D341Med (cell line): ENCODE measurements at regions not wholly inside any gene's neighbourhood (a gene's known extent, or its start where the extent isn't known, plus 50 kb on each side); places are given as distances from the start of the nearest gene placed in this dataset.

Source experiments
- DNase-seq: peaks from one replicate; pipeline ENCODE4 v3.0.0; 2012; ENCODE audit warnings: low spot score

- DNase-seq, result no peak
Measured at GRCh38 chr10:36373424-36374096, 731.5 kb upstream of the FZD8 start.

- DNase-seq, result no peak
Measured at GRCh38 chr10:36367362-36367761, 725.3 kb upstream of the FZD8 start.

- no peak for DNase-seq
Measured at GRCh38 chr10:36366843-36367242, 724.7 kb upstream of the FZD8 start.

GRCh38 chr10:36366065-36366464 is 724.0 kb upstream of the FZD8 start:
- DNase-seq, result no peak

DNA sequence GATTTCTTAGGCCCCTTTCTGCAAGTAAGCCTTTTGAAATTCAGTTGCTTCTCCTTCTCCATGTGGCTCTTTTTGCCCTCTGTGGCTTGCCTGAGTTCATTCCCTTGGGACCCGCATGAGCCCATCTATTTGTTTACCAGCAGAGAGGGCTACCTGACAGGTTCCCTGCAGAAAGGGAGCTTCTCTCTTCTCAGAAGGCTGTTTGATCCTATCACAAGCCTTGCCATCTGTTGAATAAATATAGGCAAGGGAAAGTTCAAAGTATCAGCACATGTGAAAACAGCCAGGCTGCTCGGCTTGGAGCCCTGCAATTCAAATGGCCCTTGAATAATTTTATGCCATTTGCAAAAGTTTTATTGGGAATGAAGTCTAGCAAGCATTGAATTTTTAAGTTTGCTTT is 720.2 kb upstream of the FZD8 start:
- DNase-seq, result no peak

DNA sequence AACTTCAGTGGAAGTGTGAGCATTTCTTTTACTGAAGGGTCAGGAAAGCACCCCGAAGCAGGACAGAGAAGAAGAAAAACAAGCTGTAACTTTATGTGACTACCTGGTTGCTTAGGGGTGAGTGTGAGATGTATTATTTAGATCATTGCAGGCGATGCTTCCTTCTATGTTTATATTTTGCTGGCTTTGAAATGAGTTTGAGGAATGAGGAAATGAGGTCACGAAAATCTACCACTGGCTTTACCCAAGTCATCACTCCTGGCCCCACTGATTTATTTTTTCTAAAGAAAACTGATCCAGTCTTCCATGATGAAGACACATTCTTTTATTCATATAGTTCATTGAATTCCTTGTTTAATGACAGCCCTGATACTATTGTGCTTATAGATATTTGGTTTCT is 716.6 kb upstream of the FZD8 start:
- DNase-seq, result no peak

- no peak for DNase-seq
Measured at GRCh38 chr10:36354633-36355032, 712.5 kb upstream of the FZD8 start.

- no peak for DNase-seq
Measured at GRCh38 chr10:36351159-36351558, 709.1 kb upstream of the FZD8 start.

GRCh38 chr10:36349445-36350078 is 707.5 kb upstream of the FZD8 start:
- DNase-seq, result no peak

- no peak for DNase-seq
Measured at GRCh38 chr10:36345807-36346206, 703.7 kb upstream of the FZD8 start.

- no peak for DNase-seq
Measured at GRCh38 chr10:36345175-36345533, 703.1 kb upstream of the FZD8 start.

DNA sequence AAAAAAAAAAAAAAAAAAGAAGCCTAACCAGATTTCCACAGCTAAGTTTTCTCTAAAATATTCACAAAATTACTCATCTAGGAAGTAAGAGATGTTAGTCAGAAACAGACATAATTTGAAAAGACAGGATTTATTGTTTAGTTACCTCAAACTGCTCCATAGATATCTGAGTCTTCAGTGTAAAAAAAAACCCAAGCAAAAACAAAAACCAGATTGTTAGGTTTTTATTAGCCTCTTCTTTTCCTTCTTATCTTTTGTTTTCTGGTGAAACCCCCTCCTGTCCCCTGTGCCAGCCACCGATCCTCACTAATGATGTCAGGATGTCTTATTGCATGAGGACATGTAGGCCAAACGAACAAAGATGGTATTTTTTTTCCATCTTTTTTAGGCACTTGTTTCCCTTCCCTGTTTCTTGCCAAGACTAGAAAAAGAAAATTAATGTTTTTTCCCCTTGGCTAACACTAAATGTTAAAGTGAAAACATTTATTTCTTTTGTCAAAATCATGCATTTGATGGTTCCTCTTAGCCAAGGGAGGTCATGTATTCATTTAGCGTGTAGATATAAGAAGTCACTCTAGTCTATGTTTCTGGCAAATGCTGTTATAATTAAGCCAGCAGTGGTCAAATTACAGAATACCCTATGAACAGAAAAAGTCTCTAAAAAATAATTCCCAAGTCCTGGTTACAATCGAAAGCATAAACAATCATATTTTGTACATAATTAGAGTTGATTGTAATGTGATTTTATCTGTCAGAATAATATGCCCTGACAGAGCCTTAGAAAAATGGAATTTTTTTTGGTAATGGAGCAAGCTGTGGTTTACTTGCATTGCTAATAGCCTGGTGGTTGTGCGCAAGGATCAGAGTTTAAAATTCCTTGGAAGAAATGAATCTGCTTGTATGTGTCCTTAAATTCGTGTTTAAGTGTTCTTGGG is 702.4 kb upstream of the FZD8 start:
- no peak for DNase-seq

DNA sequence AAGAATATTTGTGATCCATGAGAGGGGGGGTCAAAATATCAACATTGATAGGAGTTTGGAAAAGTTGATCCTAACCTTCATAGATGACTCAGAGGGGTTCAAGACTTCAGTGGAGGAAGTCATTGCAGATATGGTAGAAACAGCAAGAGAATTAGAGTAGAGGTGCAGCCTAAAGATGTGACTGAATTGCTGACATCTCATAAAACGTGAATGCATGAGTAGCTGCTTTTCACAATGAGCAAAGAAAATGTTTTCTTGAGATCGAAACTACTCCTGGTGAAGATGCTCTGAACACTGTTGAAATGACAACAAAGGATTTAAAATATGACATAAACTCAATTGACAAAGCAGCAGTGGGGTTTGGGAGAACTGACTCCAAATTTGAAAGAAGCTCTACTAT is 700.7 kb upstream of the FZD8 start:
- DNase-seq, result no peak

DNA sequence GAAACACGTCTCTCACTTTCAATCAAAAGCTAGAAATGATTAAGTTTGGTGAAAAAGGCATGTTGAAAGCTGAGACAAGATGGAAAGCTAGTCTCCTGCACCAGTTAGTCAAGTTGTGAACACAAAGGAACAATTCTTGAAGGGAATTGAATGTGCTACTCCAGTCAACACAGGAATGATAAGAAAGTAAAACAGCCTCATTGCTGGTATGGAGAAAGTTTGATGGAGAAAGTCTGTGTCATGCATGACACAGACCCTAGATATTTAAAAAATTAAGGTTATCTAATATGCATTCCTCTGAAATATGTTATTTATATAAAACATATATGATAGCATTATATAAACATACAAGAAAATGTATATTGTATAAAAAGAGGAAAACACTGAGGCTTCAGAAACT is 699.4 kb upstream of the FZD8 start:
- no peak for DNase-seq

DNA sequence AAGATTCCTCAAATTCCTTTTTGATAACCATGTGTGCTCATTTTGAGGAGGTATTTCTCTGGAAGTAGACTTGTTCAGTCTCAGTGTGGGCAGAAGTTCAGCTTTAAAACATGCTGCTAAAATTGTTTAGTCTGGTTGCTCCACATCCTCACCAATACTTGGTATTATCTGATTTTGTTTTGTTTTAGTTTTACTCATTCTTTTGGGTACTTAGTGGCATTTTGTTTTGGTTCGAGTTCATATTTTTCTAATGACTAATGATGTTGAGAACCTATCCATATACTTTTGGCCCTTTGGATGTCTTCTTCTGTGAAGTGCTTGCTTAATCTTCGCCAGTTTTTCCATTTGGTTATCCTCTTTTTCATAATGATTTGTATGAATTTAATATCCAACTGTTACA is 694.2 kb upstream of the FZD8 start:
- DNase-seq, result no peak

DNA sequence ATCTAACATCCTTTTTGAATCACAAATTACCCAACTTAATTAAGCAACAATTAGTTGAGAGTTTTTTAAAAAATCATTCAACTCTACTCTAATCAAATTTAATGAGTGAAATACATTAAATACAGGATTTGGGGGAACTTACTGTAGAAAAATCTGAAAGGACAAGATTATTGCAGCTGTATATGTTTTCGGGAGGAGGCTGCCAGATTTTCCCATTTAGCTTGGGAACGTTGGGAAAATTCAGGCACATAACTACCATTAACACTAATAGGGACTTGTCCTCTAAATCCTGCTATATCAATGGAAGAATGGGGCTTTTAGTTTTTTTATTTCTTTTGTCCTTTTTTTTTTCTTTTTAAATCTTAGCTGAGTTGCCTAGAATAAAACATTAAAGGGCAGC is 691.4 kb upstream of the FZD8 start:
- no peak for DNase-seq

GRCh38 chr10:36332926-36333325 is 690.8 kb upstream of the FZD8 start:
- no peak for DNase-seq

DNA sequence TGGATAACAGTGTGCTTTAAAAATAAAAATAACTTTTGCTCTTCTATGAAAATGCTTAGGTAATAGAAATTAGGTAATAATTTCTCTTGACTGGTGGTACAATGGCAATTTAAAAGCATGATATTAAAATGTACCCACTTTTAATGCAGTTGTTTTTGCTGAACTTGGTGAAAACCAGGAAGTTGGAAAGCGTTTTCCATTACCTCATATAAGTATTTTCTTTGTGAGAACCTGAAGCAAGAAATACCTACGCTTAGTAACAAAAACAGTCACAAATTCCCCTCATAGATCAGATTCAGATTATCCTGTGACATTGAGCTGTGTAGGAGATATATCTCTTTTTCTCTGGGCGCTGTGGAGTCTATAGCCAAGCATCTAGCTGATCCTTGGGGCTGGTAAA is 689.0 kb upstream of the FZD8 start:
- DNase-seq, result no peak

DNA sequence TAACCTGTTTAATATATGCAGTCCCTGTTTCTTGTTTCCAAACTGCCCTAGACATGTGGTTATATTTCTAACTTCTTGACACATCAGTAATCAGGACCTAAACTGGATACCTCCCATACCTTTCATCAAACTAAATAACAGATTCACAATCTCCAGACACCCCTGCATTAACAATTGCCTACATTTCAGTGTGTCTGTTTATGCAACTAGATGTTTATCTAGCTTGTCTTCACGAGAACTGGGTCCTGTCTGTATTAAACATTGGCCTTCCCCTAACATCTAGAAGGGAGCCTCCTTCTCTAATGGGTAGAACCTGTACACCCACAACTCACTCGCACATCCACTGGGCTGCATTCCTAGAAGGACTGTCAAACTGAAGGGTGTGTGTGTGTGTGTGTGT is 683.7 kb upstream of the FZD8 start:
- DNase-seq, result no peak

- DNase-seq, result no peak
Measured at GRCh38 chr10:36324831-36325230, 682.7 kb upstream of the FZD8 start.

DNA sequence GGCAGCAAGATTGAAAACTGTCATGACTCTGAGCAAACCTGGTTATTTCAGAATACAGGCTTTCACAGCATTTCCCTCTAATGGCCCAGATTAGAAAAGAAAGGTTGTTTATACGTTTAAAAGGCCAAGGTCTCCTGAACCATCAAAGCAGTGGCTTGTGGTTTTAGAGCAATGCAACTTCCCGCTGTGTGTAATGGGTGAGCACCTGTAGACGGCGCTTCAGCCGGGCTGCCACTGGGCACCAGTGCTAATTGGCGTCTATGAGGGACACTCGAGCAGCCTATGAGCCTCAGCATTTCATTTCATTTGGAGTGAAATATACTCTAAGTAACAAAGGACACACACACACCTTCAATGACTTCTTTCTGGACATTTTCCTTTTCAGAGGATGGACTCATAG is 671.0 kb upstream of the FZD8 start:
- DNase-seq, result no peak

DNA sequence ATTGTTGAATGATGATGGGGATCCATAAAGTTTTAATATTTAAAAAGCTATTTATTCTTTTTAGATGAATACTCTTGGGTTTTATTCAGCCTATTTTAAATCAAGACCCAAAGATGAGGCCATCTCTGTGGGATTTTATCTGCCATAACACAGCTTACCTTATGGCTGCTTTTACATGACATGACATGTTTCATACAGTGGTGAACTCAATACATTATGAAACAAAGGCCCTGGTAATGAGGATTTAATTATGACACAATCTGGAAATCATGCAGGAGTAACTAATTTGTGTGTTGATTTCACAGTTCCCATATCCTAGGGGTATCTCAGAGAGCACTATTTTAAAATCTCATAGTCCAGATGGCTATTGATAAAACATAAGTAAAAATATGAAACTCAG is 661.8 kb upstream of the FZD8 start:
- DNase-seq, result no peak

- no peak for DNase-seq
Measured at GRCh38 chr10:36302086-36302485, 660.0 kb upstream of the FZD8 start.
